ENCODE measurements at regions not wholly inside any gene's neighbourhood (a gene's known extent, or its start where the extent isn't known, plus 50 kb on each side); places are given as distances from the start of the nearest gene placed in this dataset.

DNA sequence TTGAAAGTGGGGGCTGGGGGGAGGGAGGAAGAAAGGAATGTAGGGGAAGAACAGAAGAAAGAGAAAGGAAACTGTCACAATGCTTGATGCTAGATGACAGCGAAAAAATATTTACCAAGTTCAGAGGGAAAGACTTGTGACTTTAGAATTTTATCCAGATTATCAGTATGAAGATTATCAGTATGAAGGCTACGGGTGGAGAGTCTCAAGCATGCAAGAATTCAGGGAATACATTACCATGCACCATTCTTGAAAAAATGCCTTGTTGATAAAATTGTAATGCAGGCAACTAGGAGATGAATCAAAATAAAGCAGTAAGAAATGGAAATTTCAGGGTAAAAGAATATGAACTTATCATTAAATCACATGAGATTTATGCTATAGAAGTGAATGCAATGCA lies 376.8 kb downstream of the PCNX1 start:
- no peak for DNase-seq (ENCODE audit: low read depth in 1 of 2, low spot score in 1 of 2)

DNA sequence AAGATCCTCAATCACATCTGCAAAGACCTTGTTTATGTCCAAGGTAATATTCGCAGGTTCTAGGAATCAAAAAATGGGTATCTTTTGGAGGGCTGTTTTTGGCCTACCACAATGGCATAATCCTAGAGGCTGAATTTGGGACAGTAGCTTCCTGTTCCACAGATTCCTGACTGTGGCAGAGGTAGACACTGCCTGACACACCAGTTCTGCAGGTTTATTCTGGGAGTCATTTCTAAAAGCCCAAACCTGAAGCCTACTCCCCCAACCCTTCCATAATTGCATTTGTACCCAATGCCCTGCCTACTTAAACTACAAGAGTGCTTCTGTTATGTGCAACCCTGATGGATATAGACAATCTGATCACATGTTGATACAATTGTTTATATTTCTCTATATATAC lies 378.9 kb downstream of the PCNX1 start:
- DNase-seq (ENCODE audit: low read depth in 1 of 2, low spot score in 1 of 2), result no peak

DNA sequence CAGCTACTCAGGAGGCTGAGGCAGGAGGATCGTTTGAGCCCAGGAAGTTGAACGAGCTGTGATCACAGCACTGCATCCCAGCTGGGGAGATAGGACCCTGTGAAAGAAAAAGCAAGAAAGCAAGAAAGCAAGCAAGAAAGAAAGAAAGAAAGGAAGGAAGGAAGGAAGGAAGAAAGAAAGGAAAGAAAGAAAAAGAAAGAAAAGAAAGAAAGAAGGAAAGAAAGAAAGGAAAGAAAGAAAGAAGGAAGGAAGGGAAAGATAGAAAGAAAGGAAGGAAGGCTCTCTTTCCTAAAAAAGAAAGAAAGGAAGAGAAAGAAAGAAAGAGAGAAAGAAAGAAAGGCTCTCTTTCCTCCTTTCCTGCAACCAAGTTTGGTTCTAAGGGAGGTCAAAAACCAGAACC lies 380.3 kb downstream of the PCNX1 start:
- no peak for DNase-seq (ENCODE audit: low read depth in 1 of 2, low spot score in 1 of 2)

DNA sequence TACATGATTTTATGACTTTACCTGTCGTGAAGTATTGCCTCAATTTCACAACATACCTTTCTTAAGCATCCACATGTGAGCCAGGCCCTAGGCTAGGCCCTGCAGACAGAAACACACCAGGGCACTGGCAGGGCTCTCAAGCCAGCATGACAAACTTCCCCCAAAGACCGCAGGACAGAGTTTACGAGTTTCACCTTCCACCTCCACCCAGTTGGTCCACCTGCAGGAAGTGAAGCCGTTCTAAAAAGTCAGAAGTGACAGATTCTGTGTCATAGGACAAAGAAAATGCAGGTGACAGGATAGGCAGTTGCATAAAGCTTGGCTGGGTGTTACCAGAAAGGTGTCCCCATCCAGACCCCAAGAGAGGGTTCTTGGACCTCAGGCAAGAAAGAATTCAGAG lies 382.3 kb downstream of the PCNX1 start:
- no peak for DNase-seq (ENCODE audit: low read depth in 1 of 2, low spot score in 1 of 2)

GRCh38 chr14:71290301-71290700 lies 383.0 kb downstream of the PCNX1 start:
- no peak for DNase-seq (ENCODE audit: low read depth in 1 of 2, low spot score in 1 of 2)

- DNase-seq (ENCODE audit: low read depth in 1 of 2, low spot score in 1 of 2), result no peak
Observed at GRCh38 chr14:71290960-71291466, 383.8 kb downstream of the PCNX1 start.

DNA sequence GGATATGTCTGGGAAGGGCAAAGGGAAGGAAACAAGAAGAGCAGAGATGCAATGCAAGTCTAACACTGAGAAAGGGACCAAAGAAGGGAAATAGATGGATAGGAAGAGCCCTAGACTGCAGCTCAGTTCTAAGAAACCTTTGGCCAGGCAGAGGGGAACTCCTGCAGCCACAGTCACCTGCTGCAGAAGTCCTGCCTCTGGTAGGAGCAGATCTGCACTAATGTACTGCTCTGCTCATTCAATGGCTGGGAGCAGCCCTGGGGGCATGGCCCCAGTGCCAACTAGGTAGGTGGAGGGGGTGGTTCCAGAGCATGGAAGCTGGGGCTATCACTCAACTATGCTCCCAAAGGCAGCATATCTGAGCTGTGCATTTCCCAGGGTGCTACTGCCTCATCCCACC lies 388.9 kb downstream of the PCNX1 start:
- DNase-seq (ENCODE audit: low read depth in 1 of 2, low spot score in 1 of 2), result no peak

- no peak for DNase-seq (ENCODE audit: low read depth in 1 of 2, low spot score in 1 of 2)
Observed at GRCh38 chr14:71300566-71301330, 393.5 kb downstream of the PCNX1 start.

- DNase-seq (ENCODE audit: low read depth in 1 of 2, low spot score in 1 of 2), result no peak
Observed at GRCh38 chr14:71301611-71302010, 394.4 kb downstream of the PCNX1 start.

- DNase-seq (ENCODE audit: low read depth in 1 of 2, low spot score in 1 of 2), result no peak
Observed at GRCh38 chr14:71304690-71305089, 397.4 kb downstream of the PCNX1 start.

- no peak for DNase-seq (ENCODE audit: low read depth in 1 of 2, low spot score in 1 of 2)
Observed at GRCh38 chr14:71308671-71309070, 401.4 kb downstream of the PCNX1 start.

- DNase-seq (ENCODE audit: low read depth in 1 of 2, low spot score in 1 of 2), result no peak
Observed at GRCh38 chr14:71309756-71310155, 402.5 kb downstream of the PCNX1 start.

- DNase-seq (ENCODE audit: low read depth in 1 of 2, low spot score in 1 of 2), result no peak
Observed at GRCh38 chr14:71311061-71311460, 403.8 kb downstream of the PCNX1 start.

DNA sequence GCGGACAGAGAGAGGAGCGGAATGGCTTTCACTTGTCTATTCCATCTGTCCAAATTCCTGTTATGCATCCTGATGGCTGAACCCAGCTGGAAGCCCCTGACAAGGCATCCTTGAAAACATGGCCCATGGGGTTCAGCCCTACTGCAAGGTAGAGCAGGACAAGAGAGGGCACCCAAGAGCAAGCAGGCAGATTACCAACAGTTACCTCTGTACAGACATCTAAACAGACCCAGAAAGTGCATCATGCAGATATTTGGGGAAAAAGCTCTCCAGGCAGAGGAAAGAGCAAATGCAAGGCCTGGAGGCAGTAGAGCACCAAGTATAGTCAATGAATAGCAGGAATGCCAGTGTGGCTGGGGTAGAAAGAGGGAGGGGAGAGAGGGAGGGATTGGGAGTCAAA lies 407.5 kb downstream of the PCNX1 start:
- DNase-seq (ENCODE audit: low read depth in 1 of 2, low spot score in 1 of 2), result no peak

DNA sequence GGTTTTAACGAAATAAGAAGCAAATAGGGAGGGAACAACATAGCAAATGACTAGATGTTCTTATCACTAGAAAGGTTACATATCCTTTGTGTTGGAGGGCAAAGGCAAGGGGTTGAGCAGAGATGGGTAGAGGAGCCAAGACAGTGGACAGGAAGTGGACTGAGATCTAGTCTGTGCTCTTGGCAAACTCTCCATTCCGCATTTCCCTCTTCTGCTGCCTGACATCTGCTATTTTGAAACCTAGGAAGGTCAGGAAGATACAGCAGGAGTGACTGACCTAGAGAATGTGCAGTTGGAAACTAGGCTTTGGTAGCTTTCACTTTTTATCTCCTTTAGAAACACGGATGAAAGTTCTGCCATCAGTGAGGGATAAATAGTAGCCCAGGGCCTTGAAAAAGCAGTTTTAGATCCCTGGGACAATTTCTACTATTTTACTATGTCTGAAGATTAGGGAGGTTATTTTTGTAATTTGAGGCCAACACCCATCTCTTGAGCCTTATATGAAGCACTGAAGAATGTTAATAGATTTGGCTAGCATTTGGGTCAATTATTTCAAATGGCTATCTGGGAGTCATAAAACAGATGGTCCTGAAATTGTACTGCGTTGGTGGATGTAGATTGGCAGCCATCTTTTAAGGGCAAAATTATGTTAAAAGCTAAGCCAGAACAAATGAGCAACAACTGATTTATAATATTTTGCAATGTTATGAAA lies 410.3 kb downstream of the PCNX1 start:
- no peak for DNase-seq (ENCODE audit: low read depth in 1 of 2, low spot score in 1 of 2)

- no peak for DNase-seq (ENCODE audit: low read depth in 1 of 2, low spot score in 1 of 2)
Observed at GRCh38 chr14:71318097-71318459, 410.8 kb downstream of the PCNX1 start.

GRCh38 chr14:71319666-71320065 lies 412.4 kb downstream of the PCNX1 start:
- no peak for DNase-seq (ENCODE audit: low read depth in 1 of 2, low spot score in 1 of 2)

DNA sequence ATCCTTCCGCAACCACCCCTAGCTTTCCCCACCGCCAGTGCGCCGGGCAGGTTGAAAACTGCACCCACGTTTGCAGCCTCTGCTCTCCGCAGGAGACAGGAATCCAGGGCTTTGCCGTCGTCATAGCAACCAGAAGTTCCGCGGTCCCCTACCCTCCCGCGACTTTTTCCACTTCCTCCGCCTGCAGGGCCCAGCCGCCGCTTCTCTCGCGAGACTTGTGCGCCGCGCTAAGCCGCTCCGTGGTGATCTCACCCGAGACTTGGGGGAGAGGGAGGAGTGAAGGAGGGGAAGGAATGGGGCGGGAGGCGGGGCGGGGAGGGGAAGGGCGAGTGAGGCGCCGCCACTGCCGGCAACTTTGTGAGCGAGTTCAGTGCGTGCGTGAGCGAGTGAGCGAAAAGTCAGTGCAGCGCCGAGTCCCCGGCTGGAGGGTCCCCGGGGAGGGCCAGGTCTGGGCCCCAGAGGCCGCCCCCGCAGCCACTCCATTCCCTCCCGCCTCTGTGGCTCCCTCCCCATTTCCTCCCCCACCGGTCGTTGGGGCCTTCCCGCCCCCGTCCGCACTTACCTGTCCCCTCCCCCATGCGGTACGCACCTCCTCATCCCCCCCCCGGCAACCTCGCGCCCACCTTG lies 413.0 kb downstream of the PCNX1 start, which contains the start of gene SIPA1L1:
SIPA1L1 (plus strand) TSS at position 370 of the 627 bp plus-strand sequence.
- peak; percentile 92 to 95 for DNase-seq (ENCODE audit: low read depth in 1 of 2, low spot score in 1 of 2)

DNA sequence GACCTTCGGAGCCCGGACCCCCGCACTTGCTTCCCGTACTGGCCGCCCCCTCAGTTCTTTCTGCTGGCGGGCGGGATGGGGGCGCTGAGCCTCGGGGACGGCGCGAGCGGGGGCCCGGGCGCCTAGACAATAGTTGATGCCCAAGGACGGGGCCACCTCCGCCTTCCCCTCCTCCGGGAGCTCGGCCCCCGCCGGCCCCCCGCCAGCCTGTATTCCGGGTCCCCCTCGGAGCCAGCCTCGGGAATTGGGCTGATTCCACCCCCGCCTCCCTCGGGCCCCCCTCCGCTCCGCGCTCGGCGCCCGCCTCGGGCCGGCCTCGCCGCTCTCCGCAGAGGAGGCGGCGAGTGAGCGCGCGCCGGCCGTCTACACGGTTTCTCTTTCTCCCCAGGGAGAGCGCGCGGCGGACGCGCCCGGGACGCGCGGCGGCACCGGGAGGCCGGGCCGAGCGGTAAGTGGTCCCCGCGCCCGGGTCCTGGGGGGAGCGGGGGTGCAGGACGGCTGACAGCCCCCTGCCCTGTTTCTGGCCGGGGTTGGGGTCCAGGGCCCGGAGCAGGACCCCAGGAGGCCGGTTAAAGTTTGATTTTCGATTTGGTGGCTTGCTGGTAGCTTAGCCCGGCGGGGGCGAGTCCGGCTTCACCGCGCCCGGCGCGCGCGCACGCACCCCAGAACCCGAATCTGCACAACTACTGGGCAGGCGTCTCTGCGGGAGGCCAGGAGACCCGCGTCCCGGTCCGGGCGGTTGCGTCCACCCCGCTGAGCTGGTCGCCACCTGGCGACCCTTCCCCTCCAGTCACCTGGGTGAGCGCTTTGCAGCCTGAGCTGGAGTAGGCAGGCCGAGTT lies 413.7 kb downstream of the PCNX1 start:
- peak; percentile 30 to 44 for DNase-seq (ENCODE audit: low read depth in 1 of 2, low spot score in 1 of 2)

- no peak for DNase-seq (ENCODE audit: low read depth in 1 of 2, low spot score in 1 of 2)
Observed at GRCh38 chr14:71321574-71322315, 414.5 kb downstream of the PCNX1 start.

All from stimulated activated CD4-positive, alpha-beta T cell treated with anti-CD3 and anti-CD28 coated beads, Interleukin-15, amount 100 ng/mL, for 1 hour (primary cell).